ENCODE measurements at regions not wholly inside any gene's neighbourhood (a gene's known extent, or its start where the extent isn't known, plus 50 kb on each side); places are given as distances from the start of the nearest gene placed in this dataset.

GRCh38 chr10:47133871-47134570 lies 166.0 kb upstream of the GDF10 start:
- Histone ChIP-seq H3K4me1 (ENCODE audit: low read length) (no peaks in the 10 kb centered on the region), H3K9me2 (replicated peaks; ENCODE audit: insufficient read depth, low read length) (no peaks in the 10 kb centered on the region), H3K36me3 (replicated peaks; ENCODE audit: insufficient read depth, low read length) (no peaks in the 10 kb centered on the region), H2AFZ (ENCODE audit: low read length) (no peak overlapping the region), H3K4me3 (ENCODE audit: low read length) (no peak overlapping the region), H3K9me3 (replicated peaks; ENCODE audit: insufficient read depth, low read length) (no peaks in the 10 kb centered on the region), H4K20me1 (ENCODE audit: insufficient read depth, low read length) (no peaks in the 10 kb centered on the region), H3F3A (ENCODE audit: insufficient read depth, low read length) (no peaks in the 10 kb centered on the region), H3K4me2 (ENCODE audit: low read depth, low read length) (no peak overlapping the region), H3K79me2 (ENCODE audit: low read length) (no peaks in the 10 kb centered on the region), H3K27ac (ENCODE audit: low read length) (no peak overlapping the region), H3K9ac (ENCODE audit: low read length) (no peak overlapping the region), H3K27me3 (replicated peaks; ENCODE audit: insufficient read depth, low read length) (no peaks in the 10 kb centered on the region)
- TF ChIP-seq CTCF (IDR thresholded peaks at IDR 0.05; ENCODE audit: low read length) = no peak
- no peak for TF ChIP-seq EZH2phosphoT487 (IDR thresholded peaks at IDR 0.05; ENCODE audit: low read length)
- TF ChIP-seq EZH2 (optimal IDR thresholded peaks at IDR 0.05; ENCODE audit: low read depth, low read length) = no peak
- DNase-seq = no peak

- no peak for TF ChIP-seq CTCF (IDR thresholded peaks at IDR 0.05; ENCODE audit: low read length)
- TF ChIP-seq EZH2 (optimal IDR thresholded peaks at IDR 0.05; ENCODE audit: low read depth, low read length) = no peak
- no peaks in the 10 kb centered on the region for H3K27me3 ChIP-seq (replicated peaks; ENCODE audit: insufficient read depth, low read length)
- H3F3A ChIP-seq (ENCODE audit: insufficient read depth, low read length) = no peaks in the 10 kb centered on the region
- H3K9me3 ChIP-seq (replicated peaks; ENCODE audit: insufficient read depth, low read length) = no peaks in the 10 kb centered on the region
- H3K4me2 ChIP-seq (ENCODE audit: low read depth, low read length) = no peak overlapping the region
- H2AFZ ChIP-seq (ENCODE audit: low read length) = no peak overlapping the region
- no peak overlapping the region for H3K4me3 ChIP-seq (ENCODE audit: low read length)
- H3K9me2 ChIP-seq (replicated peaks; ENCODE audit: insufficient read depth, low read length) = no peaks in the 10 kb centered on the region
- no peak overlapping the region for H3K9ac ChIP-seq (ENCODE audit: low read length)
- DNase-seq = no peak
- H3K36me3 ChIP-seq (replicated peaks; ENCODE audit: insufficient read depth, low read length) = no peaks in the 10 kb centered on the region
- H4K20me1 ChIP-seq (ENCODE audit: insufficient read depth, low read length) = no peaks in the 10 kb centered on the region
- H3K27ac ChIP-seq (ENCODE audit: low read length) = no peak overlapping the region
- H3K79me2 ChIP-seq (ENCODE audit: low read length) = no peaks in the 10 kb centered on the region
- no peaks in the 10 kb centered on the region for H3K4me1 ChIP-seq (ENCODE audit: low read length)
Measured at GRCh38 chr10:47136866-47137265, 163.1 kb upstream of the GDF10 start.

- no peaks in the 10 kb centered on the region for H3K4me1 ChIP-seq (ENCODE audit: low read length)
- H3K4me2 ChIP-seq (ENCODE audit: low read depth, low read length) = no peak overlapping the region
- H3K9me2 ChIP-seq (replicated peaks; ENCODE audit: insufficient read depth, low read length) = no peaks in the 10 kb centered on the region
- no peaks in the 10 kb centered on the region for H3K36me3 ChIP-seq (replicated peaks; ENCODE audit: insufficient read depth, low read length)
- H3K27ac ChIP-seq (ENCODE audit: low read length) = no peak overlapping the region
- no peak overlapping the region for H2AFZ ChIP-seq (ENCODE audit: low read length)
- H3F3A ChIP-seq (ENCODE audit: insufficient read depth, low read length) = no peaks in the 10 kb centered on the region
- TF ChIP-seq EZH2phosphoT487 (IDR thresholded peaks at IDR 0.05; ENCODE audit: low read length) (no peak), CTCF (IDR thresholded peaks at IDR 0.05; ENCODE audit: low read length) (no peak), EZH2 (optimal IDR thresholded peaks at IDR 0.05; ENCODE audit: low read depth, low read length) (no peak)
- no peak overlapping the region for H3K9ac ChIP-seq (ENCODE audit: low read length)
- no peaks in the 10 kb centered on the region for H4K20me1 ChIP-seq (ENCODE audit: insufficient read depth, low read length)
- H3K79me2 ChIP-seq (ENCODE audit: low read length) = no peaks in the 10 kb centered on the region
- no peaks in the 10 kb centered on the region for H3K27me3 ChIP-seq (replicated peaks; ENCODE audit: insufficient read depth, low read length)
- DNase-seq = no peak
- H3K4me3 ChIP-seq (ENCODE audit: low read length) = no peak overlapping the region
- no peaks in the 10 kb centered on the region for H3K9me3 ChIP-seq (replicated peaks; ENCODE audit: insufficient read depth, low read length)
Measured at GRCh38 chr10:47137311-47137851, 162.6 kb upstream of the GDF10 start.
